Liver (tissue), 8 donors: ENCODE measurements at regions not wholly inside any gene's neighbourhood (a gene's known extent, or its start where the extent isn't known, plus 50 kb on each side); places are given as distances from the start of the nearest gene placed in this dataset.

Source experiments
- DNase-seq: peaks from one replicate; pipeline ENCODE4 v3.0.0-alpha.2; 2017; ENCODE audit warnings: low spot score
- H3K27ac ChIP-seq, 2 donors: one replicate each; pipeline ENCODE4 v1.7.0; 2013; ENCODE audit warnings: inconsistent platforms in 2 of 2, low read length in 2 of 2, control low read depth in 1 of 2, low read depth in 1 of 2, mild to moderate bottlenecking in 1 of 2
- H3K27me3 ChIP-seq, 4 donors: one replicate each; pipeline versions ENCODE4 v1.6.1 to v1.7.0; 2013; ENCODE audit warnings: low read length in 3 of 4, inconsistent platforms in 1 of 4, mild to moderate bottlenecking in 1 of 4, moderate library complexity in 1 of 4; ENCODE audit not compliant: control insufficient read depth in 4 of 4, insufficient read depth in 4 of 4
- H3K36me3 ChIP-seq, 4 donors: one replicate each; pipeline versions ENCODE4 v1.6.1 to v1.7.0; 2013; ENCODE audit warnings: low read length in 3 of 4, mild to moderate bottlenecking in 3 of 4, low read depth in 1 of 4, moderate library complexity in 1 of 4; ENCODE audit not compliant: control insufficient read depth in 4 of 4, insufficient read depth in 3 of 4
- H3K4me1 ChIP-seq, 4 donors: one replicate each; pipeline versions ENCODE4 v1.6.1 to v1.7.0; 2013; ENCODE audit warnings: low read length in 3 of 4, mild to moderate bottlenecking in 3 of 4, moderate library complexity in 1 of 4; ENCODE audit not compliant: control insufficient read depth in 4 of 4, insufficient read depth in 4 of 4
- H3K4me3 ChIP-seq, 3 donors: one replicate each; pipeline versions ENCODE4 v1.6.1 to v1.7.0; 2013; ENCODE audit warnings: low read length in 3 of 3, control low read depth in 1 of 3, low read depth in 1 of 3, mild to moderate bottlenecking in 1 of 3
- H3K9ac ChIP-seq, 2 donors: one replicate each; pipeline ENCODE4 v1.7.0; 2013; ENCODE audit warnings: low read length in 2 of 2, mild to moderate bottlenecking in 2 of 2, moderate library complexity in 2 of 2, control low read depth in 1 of 2, low read depth in 1 of 2
- H3K9me3 ChIP-seq, 4 donors: one replicate each; pipeline versions ENCODE4 v1.6.1 to v1.7.0; 2013; ENCODE audit warnings: low read length in 3 of 4; ENCODE audit not compliant: control insufficient read depth in 4 of 4
- EGR1 ChIP-seq, 2 donors: IDR thresholded peaks; 2 replicates each; pipeline ENCODE4 v1.6.1; 2016 to 2018; ENCODE audit warnings: antibody characterized with exemption in 2 of 2, low read depth in 2 of 2
- FOXA1 ChIP-seq: IDR thresholded peaks from 2 replicates; pipeline ENCODE4 v1.6.1; 2016; ENCODE audit warnings: antibody characterized with exemption
- FOXA2 ChIP-seq: IDR thresholded peaks from 2 replicates; pipeline ENCODE4 v1.6.1; 2016; ENCODE audit warnings: antibody characterized with exemption
- HNF4A ChIP-seq, 2 donors: conservative IDR thresholded peaks; 2 replicates each; pipeline ENCODE4 v1.6.1; 2016; ENCODE audit warnings: antibody characterized with exemption in 2 of 2, mild to moderate bottlenecking in 2 of 2
- HNF4G ChIP-seq: IDR thresholded peaks from 2 replicates; pipeline ENCODE4 v1.6.1; 2016; ENCODE audit warnings: antibody characterized with exemption
- JUND ChIP-seq, 2 donors: IDR thresholded peaks; 2 replicates each; pipeline ENCODE4 v1.6.1; 2016; ENCODE audit warnings: antibody characterized with exemption in 2 of 2
- NR2F2 ChIP-seq: IDR thresholded peaks from 2 replicates; pipeline ENCODE4 v1.6.1; 2016; ENCODE audit warnings: antibody characterized with exemption
- RAD21 ChIP-seq, 2 donors: IDR thresholded peaks; 2 replicates each; pipeline ENCODE4 v1.6.1; 2016; ENCODE audit warnings: antibody characterized with exemption in 2 of 2, mild to moderate bottlenecking in 2 of 2
- RXRA ChIP-seq, 2 donors: IDR thresholded peaks; 2 replicates each; pipeline ENCODE4 v1.6.1; 2017 to 2018; ENCODE audit warnings: antibody characterized with exemption in 2 of 2, mild to moderate bottlenecking in 1 of 2
- SP1 ChIP-seq: IDR thresholded peaks from 2 replicates; pipeline ENCODE4 v1.6.1; 2018; ENCODE audit warnings: antibody characterized with exemption, mild to moderate bottlenecking
- TAF1 ChIP-seq: conservative IDR thresholded peaks from 2 replicates; pipeline ENCODE4 v1.6.1; 2016; ENCODE audit warnings: antibody characterized with exemption, mild to moderate bottlenecking
- WGBS: extraction: QIAGEN DNeasy Blood & Tissue Kit; methylation state at CpG from one replicate; pipeline ENCODE4 v1.1.7; 2013; 5-methylcytosine and 5-hydroxymethylcytosine counted together
- TF ChIP-seq, protein P1 (sequence below): IDR thresholded peaks from 2 replicates; pipeline ENCODE4 v1.6.1; 2016; ENCODE audit warnings: antibody characterized with exemption
- TF ChIP-seq, protein P2 (sequence below): IDR thresholded peaks from 2 replicates; pipeline ENCODE4 v1.6.1; 2016; ENCODE audit warnings: antibody characterized with exemption
- TF ChIP-seq, protein P3 (sequence below): IDR thresholded peaks from 2 replicates; pipeline ENCODE4 v1.6.1; 2016; ENCODE audit warnings: antibody characterized with exemption, mild to moderate bottlenecking
- TF ChIP-seq, protein P4 (sequence below): IDR thresholded peaks from 2 replicates; pipeline ENCODE4 v1.6.1; 2016; ENCODE audit warnings: antibody characterized with exemption
- TF ChIP-seq, protein P5 (sequence below): fragments of 150-350 bp; IDR thresholded peaks from 2 replicates; pipeline ENCODE4 v1.5.1; 2017; ENCODE audit warnings: improper control_type of control experiment, low read depth, low read length; ENCODE audit not compliant: missing input control
- donor health status: healthy.
- donor health status: healthy.
- donor health status: healthy.
- donor health status: healthy.
- donor health status: healthy.

DNA sequence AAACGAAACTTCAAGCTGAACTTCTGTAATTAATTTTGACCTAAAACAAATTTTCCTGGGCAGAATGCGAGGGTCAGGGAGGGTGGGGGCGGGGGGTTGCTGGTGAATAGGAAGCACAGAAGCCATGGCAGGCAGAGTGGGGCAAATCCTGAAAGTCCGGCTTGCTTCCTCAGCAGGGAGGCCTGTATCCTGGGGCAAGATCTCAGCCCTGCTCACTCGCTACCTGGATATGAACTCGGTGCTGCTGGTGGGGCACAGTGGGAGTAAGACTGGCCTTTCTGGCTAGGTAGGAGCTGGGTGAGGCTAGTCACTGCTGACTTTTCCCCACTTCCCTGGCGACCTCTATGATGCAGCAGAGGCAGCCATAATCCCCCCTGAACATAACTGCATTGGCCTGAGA, 168.9 kb upstream of the CHORDC1 start:
- no peak overlapping the region for H3K27ac ChIP-seq
- no peak for DNase-seq
- H3K27me3 ChIP-seq: no peaks in the 10 kb centered on the region
- TF ChIP-seq, protein P1, sequence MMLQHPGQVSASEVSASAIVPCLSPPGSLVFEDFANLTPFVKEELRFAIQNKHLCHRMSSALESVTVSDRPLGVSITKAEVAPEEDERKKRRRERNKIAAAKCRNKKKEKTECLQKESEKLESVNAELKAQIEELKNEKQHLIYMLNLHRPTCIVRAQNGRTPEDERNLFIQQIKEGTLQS: no peak
- TF ChIP-seq EGR1 (IDR thresholded peaks at IDR 0.05; ENCODE audit: low read depth in 2 of 2) (no peak), HNF4G (no peak), SP1 (no peak), RAD21 (IDR thresholded peaks at IDR 0.05) (no peak)
- no peaks in the 10 kb centered on the region for H3K4me1 ChIP-seq
- no peak overlapping the region for H3K4me3 ChIP-seq
- H3K36me3 ChIP-seq: no peaks in the 10 kb centered on the region
- H3K9ac ChIP-seq: no peak overlapping the region
- WGBS: 88% methylated on average over 7 of the region's 7 CpGs
- no peaks in the 10 kb centered on the region for H3K9me3 ChIP-seq

DNA sequence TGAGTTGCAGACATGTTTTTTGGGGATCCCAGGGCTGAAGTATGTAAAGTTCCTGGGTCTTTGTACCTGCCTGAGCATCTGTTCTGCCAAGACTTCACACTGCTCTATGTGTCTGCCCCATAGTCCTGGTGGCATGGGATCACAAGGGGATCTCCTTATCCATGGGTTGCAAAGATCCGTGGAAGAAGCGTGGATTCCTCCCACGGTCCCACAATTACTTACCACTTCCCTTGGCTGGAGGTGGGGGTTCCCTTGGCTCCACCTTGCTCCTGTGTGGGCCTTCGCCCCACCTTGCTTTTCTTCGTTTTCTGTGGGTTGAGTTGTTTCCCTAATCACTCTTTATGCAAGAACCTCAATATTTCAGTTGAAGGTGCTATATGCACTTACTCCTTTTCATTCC, 157.4 kb upstream of the CHORDC1 start:
- Histone ChIP-seq H3K27ac (no peak overlapping the region), H3K4me1 (no peaks in the 10 kb centered on the region), H3K9ac (no peak overlapping the region), H3K27me3 (no peaks in the 10 kb centered on the region), H3K4me3 (no peak overlapping the region), H3K9me3 (no peaks in the 10 kb centered on the region), H3K36me3 (no peaks in the 10 kb centered on the region)
- TF ChIP-seq JUND (IDR thresholded peaks at IDR 0.05) (no peak), HNF4G (no peak), RXRA (IDR thresholded peaks at IDR 0.05) (no peak), TAF1 (no peak), RAD21 (IDR thresholded peaks at IDR 0.05) (no peak), FOXA1 (no peak), FOXA2 (no peak)
- TF ChIP-seq, protein P2, sequence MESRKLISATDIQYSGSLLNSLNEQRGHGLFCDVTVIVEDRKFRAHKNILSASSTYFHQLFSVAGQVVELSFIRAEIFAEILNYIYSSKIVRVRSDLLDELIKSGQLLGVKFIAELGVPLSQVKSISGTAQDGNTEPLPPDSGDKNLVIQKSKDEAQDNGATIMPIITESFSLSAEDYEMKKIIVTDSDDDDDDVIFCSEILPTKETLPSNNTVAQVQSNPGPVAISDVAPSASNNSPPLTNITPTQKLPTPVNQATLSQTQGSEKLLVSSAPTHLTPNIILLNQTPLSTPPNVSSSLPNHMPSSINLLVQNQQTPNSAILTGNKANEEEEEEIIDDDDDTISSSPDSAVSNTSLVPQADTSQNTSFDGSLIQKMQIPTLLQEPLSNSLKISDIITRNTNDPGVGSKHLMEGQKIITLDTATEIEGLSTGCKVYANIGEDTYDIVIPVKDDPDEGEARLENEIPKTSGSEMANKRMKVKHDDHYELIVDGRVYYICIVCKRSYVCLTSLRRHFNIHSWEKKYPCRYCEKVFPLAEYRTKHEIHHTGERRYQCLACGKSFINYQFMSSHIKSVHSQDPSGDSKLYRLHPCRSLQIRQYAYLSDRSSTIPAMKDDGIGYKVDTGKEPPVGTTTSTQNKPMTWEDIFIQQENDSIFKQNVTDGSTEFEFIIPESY: no peak
- TF ChIP-seq, protein P3, sequence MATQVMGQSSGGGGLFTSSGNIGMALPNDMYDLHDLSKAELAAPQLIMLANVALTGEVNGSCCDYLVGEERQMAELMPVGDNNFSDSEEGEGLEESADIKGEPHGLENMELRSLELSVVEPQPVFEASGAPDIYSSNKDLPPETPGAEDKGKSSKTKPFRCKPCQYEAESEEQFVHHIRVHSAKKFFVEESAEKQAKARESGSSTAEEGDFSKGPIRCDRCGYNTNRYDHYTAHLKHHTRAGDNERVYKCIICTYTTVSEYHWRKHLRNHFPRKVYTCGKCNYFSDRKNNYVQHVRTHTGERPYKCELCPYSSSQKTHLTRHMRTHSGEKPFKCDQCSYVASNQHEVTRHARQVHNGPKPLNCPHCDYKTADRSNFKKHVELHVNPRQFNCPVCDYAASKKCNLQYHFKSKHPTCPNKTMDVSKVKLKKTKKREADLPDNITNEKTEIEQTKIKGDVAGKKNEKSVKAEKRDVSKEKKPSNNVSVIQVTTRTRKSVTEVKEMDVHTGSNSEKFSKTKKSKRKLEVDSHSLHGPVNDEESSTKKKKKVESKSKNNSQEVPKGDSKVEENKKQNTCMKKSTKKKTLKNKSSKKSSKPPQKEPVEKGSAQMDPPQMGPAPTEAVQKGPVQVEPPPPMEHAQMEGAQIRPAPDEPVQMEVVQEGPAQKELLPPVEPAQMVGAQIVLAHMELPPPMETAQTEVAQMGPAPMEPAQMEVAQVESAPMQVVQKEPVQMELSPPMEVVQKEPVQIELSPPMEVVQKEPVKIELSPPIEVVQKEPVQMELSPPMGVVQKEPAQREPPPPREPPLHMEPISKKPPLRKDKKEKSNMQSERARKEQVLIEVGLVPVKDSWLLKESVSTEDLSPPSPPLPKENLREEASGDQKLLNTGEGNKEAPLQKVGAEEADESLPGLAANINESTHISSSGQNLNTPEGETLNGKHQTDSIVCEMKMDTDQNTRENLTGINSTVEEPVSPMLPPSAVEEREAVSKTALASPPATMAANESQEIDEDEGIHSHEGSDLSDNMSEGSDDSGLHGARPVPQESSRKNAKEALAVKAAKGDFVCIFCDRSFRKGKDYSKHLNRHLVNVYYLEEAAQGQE: no peak
- no peak for DNase-seq
- 74% methylated on average over 5 of the region's 5 CpGs for WGBS

DNA sequence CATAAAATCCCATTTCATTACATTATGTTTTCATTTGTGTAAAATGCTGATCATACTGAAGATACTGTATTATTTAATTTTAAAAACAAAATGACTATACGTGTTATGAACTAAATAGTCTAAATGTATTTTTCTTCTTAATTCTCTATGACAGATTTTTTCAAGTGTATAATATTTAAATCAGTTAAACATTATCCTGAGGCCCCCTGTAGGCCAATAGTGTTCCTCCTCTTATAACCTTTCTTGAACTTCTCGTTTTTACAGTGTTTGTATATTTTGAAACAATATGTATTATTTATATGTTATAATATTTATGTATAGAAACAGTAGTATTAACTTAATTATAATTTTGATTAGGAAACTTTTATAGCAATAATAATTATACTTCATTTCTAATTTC, 151.1 kb upstream of the CHORDC1 start:
- Histone ChIP-seq H3K4me3 (no peak overlapping the region), H3K27me3 (no peaks in the 10 kb centered on the region)
- 68% methylated on average over 2 of the region's 2 CpGs for WGBS
- TF ChIP-seq FOXA1 (no peak), NR2F2 (no peak), HNF4A (conservative IDR thresholded peaks at IDR 0.05) (no peak), EGR1 (IDR thresholded peaks at IDR 0.05; ENCODE audit: low read depth in 2 of 2) (no peak), FOXA2 (no peak), TAF1 (no peak), SP1 (no peak), HNF4G (no peak)
- TF ChIP-seq, protein P4, sequence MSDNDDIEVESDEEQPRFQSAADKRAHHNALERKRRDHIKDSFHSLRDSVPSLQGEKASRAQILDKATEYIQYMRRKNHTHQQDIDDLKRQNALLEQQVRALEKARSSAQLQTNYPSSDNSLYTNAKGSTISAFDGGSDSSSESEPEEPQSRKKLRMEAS: no peak
- TF ChIP-seq, protein P2: no peak
- TF ChIP-seq, protein P5, sequence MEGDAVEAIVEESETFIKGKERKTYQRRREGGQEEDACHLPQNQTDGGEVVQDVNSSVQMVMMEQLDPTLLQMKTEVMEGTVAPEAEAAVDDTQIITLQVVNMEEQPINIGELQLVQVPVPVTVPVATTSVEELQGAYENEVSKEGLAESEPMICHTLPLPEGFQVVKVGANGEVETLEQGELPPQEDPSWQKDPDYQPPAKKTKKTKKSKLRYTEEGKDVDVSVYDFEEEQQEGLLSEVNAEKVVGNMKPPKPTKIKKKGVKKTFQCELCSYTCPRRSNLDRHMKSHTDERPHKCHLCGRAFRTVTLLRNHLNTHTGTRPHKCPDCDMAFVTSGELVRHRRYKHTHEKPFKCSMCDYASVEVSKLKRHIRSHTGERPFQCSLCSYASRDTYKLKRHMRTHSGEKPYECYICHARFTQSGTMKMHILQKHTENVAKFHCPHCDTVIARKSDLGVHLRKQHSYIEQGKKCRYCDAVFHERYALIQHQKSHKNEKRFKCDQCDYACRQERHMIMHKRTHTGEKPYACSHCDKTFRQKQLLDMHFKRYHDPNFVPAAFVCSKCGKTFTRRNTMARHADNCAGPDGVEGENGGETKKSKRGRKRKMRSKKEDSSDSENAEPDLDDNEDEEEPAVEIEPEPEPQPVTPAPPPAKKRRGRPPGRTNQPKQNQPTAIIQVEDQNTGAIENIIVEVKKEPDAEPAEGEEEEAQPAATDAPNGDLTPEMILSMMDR: no peak

More for the DNA sequence above, 151.1 kb upstream of the CHORDC1 start:
- Histone ChIP-seq H3K9me3 (no peaks in the 10 kb centered on the region), H3K36me3 (no peaks in the 10 kb centered on the region), H3K27ac (no peak overlapping the region), H3K9ac (no peak overlapping the region), H3K4me1 (no peaks in the 10 kb centered on the region)
- DNase-seq: no peak
